GM19463 (cell line): ENCODE measurements at regions not wholly inside any gene's neighbourhood (a gene's known extent, or its start where the extent isn't known, plus 50 kb on each side); places are given as distances from the start of the nearest gene placed in this dataset.
"Not testable (repeated sequence)": the region's sequence is repeated elsewhere in the genome, so short reads cannot be mapped to it uniquely, and the experiment has no call there.

Source experiments
- ATAC-seq: cut with Tn5 transposase; IDR thresholded peaks from one replicate; pipeline ENCODE4 v1.9.1; 2021; ENCODE audit warnings: mild to moderate bottlenecking, moderate library complexity; ENCODE audit not compliant: unreplicated experiment

- no peak for ATAC-seq
Observed at GRCh38 chr16:66116163-66117002, 250.1 kb upstream of the CDH5 start.

GRCh38 chr16:66115373-66115772, 251.1 kb upstream of the CDH5 start:
- ATAC-seq = no peak

DNA sequence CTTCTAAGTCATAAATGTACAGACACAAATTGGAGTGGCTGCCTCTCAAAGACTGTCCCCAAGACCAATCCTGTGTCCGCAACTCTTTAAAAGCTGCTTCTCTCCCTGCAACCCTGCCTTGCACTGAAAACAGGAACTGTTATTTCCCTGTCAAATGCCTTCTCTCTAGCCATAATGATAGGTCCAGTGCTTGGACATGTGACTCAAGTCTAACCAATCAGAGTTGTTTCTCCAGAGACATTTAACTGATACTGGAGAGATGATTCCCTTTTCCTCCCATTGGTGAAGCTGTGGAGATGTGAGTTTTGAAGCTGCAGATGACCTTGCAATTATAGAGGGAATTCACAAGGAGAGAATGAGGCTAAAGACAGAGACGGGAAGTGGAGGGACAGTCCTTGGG, 253.3 kb upstream of the CDH5 start:
- no peak for ATAC-seq

DNA sequence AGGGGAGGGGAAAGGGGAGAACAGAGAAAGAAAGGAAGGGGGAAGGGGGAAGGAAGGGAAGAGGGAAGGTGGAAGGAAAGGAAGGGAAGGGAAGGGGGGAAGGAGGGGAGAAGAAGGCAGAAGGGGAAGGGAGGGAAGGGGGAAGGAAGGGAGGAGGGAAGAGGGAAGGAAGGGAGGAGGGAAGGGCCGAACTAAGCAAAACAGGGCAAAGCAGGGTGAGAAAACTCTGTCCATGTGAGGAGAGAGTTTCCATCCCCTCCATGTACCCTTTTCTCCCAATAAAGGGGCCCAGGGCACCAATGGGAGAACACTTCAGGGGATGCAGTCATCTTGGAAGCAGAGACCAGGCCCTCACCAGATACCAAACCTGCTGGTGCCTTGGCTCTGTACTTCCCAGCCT, 256.8 kb upstream of the CDH5 start:
- no peak for ATAC-seq

GRCh38 chr16:66107661-66108060, 258.8 kb upstream of the CDH5 start:
- ATAC-seq = no peak

GRCh38 chr16:66103211-66103610, 263.3 kb upstream of the CDH5 start:
- no peak for ATAC-seq

DNA sequence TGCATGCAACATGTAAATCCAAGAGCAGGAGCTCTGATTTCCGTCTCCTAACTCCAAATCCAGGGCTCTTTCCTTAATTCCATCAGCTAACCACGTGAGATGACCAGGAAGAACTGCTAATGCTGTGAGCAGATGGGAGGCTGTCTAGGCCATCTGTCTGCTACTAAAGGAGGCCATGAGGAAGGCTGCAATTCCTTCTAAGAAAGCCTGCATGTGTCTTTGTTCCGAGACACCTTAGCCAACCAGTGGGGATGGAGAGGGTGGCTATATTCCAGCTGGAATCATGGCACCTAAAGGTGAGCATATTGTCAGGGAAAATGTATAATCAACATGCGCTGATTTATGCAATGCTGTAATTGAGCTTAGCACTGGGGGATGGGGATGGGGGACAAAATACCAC, 267.2 kb upstream of the CDH5 start:
- ATAC-seq = no peak

GRCh38 chr16:66097751-66098150, 268.7 kb upstream of the CDH5 start:
- no peak for ATAC-seq

DNA sequence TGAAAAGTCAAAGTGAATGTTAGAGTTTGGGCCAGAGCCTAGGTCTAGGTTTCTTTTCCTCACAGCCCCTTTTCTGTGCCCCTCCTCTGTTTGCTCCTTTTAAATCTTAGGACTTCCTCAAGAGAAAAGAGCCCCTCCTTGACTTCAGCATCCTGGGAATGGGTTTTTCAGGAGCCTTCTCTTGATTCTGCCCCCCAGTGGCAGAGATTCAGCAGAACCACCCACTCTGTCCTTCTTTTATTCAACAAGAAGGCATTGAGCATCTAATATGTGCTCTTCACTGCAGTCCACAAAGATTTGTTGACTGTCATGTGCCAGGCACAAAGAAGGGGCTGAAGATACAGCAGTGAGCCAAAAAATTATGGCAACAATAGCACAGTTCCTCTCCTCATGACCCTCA, 270.8 kb upstream of the CDH5 start:
- ATAC-seq = no peak

DNA sequence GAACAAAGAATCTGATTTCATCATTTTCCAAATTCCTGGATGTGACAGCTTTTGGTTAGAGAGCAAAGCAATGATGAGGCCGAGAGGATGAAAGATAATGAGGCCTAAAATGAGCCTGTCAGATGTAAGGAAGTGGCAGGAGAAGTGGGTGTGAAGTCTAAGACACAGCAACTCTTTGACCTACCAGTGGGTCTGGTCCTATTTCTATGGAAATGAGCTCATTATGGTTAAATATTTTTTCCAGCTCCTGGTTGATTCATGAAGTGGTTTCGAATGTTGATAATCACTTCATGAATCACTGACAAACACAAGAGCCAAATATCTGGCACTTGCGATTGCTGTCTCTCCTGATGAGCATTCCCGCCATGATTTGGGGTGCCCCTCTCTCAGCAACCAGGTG, 273.3 kb upstream of the CDH5 start:
- no peak for ATAC-seq

- ATAC-seq = no peak
Observed at GRCh38 chr16:66091471-66091891, 275.0 kb upstream of the CDH5 start.

- no peak for ATAC-seq
Observed at GRCh38 chr16:66088681-66089080, 277.8 kb upstream of the CDH5 start.

- no peak for ATAC-seq
Observed at GRCh38 chr16:66087308-66087707, 279.2 kb upstream of the CDH5 start.

DNA sequence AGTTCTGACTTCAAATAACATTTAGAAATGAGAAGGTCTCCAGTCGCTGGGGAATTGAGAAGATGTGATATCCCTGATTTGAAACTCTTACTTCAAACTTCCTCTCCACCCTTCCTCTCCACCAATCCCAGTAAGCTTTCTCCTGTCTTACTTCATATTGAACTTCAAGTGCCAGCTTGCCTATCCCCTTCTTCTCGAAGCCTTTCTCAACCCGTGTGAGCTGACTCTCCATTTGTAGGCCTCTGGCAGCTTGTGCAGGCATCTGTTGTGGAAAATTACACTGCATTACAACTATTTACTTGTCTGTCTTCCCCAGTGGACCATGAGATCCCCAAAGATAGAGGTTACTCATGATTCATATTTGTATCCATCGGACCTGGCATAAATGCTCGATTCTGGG, 280.8 kb upstream of the CDH5 start:
- no peak for ATAC-seq

- ATAC-seq = not testable (repeated sequence)
Observed at GRCh38 chr16:66084731-66085130, 281.8 kb upstream of the CDH5 start.

DNA sequence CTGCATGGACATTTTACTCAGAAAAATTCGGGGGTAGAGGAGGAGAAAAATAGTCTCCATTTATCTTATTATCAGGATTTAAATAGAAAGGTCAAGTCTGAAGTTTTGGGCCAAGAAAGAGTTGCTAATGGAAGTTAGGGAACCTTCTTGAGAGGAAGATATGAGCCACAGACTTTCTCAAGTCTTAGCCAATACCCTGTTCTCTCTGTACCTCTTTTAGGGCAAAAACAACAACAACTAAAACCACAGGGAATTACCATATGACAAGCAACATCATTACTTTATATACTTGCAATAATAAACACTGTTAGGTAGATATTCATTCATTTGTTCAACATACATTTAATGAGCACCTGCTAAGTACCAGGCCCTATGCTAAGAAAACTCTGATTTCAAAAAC, 282.2 kb upstream of the CDH5 start:
- ATAC-seq = no peak

DNA sequence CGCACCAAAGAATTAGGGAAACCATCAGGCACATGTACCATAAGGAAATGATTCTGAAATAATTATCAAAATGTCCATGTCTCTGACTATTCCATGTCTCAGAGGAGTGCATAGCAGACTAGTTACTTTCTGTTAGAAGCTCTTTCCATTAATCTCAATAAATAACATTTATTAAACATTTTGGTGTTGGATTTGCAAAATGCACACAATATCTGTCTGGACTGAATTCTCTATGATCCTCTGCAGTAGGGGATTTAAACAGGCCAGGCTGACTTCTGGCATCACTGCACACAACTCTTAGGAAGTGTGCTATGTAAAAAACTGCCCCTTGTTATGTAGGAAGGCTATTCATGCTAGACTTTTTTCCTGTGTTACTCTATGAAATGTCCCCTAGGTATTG, 283.3 kb upstream of the CDH5 start:
- ATAC-seq = no peak

DNA sequence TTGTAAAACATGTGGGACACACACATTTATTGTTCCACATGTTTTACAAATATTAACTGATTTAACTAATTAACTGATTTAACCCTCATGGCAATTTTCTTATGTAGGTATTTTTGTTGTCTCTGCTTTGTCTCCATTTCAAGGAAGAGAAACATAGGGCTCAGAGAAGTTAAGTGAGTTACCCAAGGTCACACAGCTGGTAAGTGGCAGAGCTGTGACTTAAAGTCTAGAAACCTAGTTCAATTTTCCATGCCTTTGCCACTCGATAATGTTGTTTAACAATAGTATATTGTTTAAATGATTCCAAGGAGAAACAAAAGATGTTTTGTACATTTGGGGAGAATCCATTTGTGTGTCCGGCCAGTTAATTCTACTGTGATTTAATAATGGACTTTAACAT, 284.1 kb upstream of the CDH5 start:
- ATAC-seq = no peak

DNA sequence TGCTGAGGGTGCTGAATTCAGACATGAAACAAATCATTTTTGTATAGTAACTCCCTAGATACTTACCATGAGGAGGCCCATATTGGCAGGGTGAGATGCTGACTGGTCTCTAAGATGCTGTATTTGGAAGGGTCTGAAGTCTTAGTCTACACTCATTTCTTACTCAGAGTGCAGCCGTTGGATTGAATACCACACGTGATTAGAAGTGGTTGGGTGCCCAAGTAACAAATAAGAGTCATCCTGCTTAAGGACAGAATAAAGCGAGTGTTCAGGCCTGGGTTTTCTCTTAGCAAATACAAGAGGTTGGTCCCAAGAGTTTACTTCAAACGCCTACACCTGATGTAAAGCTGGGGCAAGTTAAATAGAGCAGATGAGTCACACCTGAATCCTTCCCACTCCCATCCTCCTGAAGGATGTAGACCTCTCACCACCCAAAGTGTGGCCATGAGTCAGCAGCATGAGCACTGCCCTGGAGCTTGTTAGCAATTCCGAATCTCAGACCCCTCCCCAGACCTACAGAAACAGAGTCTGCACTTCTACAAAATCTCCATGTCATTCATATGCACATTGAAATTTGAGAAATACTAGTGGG, 284.6 kb upstream of the CDH5 start:
- ATAC-seq = no peak

- no peak for ATAC-seq
Observed at GRCh38 chr16:66079671-66080334, 286.7 kb upstream of the CDH5 start.

DNA sequence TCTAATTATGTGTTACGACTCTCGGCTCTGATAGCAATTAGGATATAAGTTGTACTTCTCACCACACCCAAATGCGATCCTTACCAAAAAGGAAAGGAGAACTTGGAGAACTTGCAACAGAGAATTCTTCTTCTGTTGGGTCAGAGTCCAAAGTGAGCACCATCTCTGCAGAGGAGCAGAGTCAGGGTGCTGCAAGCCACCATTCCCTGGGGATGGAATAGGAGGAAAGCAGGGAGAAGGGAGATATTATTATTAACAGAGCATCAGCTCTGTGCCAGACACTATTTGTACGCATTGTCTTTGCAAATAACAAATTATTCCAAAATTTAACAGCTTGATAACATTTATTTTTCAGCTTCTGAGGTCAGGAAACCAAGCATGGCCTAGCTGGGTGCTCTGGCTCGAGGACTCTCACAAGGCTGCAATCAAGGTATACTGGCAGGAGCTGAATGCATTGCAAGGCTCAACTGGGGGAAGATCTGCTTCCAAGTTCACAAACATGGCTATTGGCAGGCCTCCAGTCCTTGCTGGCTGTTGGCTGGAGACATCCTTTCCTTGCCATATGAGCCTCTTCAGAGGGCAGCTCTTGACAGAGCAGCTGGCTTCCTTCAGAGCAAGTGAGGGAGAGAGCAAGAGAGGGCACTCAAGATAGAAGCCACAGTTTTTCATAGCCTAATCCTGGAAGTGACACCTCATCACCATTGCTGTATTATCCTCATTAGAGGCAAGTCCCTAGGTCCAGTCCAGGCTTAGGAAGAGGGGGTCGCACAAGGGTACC, 296.2 kb upstream of the CDH5 start:
- ATAC-seq = no peak
